ENCODE measurements at regions not wholly inside any gene's neighbourhood (a gene's known extent, or its start where the extent isn't known, plus 50 kb on each side); places are given as distances from the start of the nearest gene placed in this dataset.

DNA sequence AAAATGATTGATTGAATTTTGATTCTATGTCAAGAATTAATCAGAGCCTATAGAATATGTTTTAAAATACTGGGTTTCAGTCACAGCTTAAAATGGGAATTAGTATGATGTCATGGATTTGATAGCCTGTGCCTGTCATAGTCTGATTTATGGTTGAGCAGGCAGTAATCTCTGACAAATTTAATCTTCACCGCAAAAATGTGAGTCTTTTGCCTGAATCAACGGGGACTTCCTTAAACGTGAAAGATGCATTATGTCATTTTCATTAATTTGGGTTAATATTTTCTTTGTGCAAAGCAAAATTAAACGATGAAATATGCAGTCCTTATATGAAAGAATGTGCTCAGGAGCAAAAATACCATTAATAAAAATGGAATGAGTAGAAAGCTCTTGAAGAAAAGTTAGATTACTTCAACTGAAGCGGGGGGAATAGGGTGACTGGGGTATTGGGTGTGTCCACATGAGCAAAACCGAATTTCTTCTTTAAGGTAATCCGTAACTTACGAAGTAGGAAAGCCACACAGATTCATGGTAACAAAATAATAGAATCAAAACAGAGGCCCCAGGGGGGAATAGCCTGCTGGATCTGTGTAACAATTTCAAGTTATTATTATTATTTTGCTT is 339.6 kb upstream of the NOX3 start:
- Histone ChIP-seq H4K20me1 (ENCODE audit: control insufficient read depth, extremely low read depth, insufficient read depth, low read length) (no peaks in the 10 kb centered on the region), H2AFZ (ENCODE audit: control insufficient read depth, low read length) (no peak overlapping the region), H3K4me3 (ENCODE audit: control insufficient read depth in 2 of 3, extremely low read depth in 1 of 3, insufficient read depth in 2 of 3, low read depth in 1 of 3, low read length in 3 of 3) (no peak overlapping the region), H3K4me2 (ENCODE audit: control insufficient read depth, extremely low read depth, insufficient read depth, low read depth, low read length) (no peak overlapping the region), H3K4me1 (ENCODE audit: control insufficient read depth, extremely low read depth, insufficient read depth, low read length) (no peaks in the 10 kb centered on the region), H3K79me2 (ENCODE audit: control insufficient read depth, insufficient read depth, low read length) (no peaks in the 10 kb centered on the region), H3K9me1 (ENCODE audit: control insufficient read depth, extremely low read depth, insufficient read depth, low read length) (no peaks in the 10 kb centered on the region), H3K27me3 (ENCODE audit: control insufficient read depth, extremely low read depth, insufficient read depth, low read length) (no peaks in the 10 kb centered on the region), H3K9ac (ENCODE audit: control insufficient read depth, extremely low read depth, insufficient read depth, low read length) (no peak overlapping the region), H3K9me3 (ENCODE audit: control insufficient read depth, low read depth, low read length) (no peaks in the 10 kb centered on the region), H3K36me3 (ENCODE audit: control insufficient read depth in 2 of 2, extremely low read depth in 1 of 2, insufficient read depth in 2 of 2, low read length in 2 of 2) (no peaks in the 10 kb centered on the region), H3K27ac (ENCODE audit: control insufficient read depth, insufficient read depth, low read length) (no peak overlapping the region)
- DNase-seq (ENCODE audit: low read depth, low spot score) (no peak), FAIRE-seq (no peak)
- TF ChIP-seq CTCF (optimal IDR thresholded peaks at IDR 0.05 in 1 of 3, IDR thresholded peaks at IDR 0.05 in 1 of 3, conservative IDR thresholded peaks at IDR 0.05 in 1 of 3; ENCODE audit: extremely low read depth in 1 of 3, insufficient read depth in 2 of 3, low read length in 3 of 3) (no peak), EZH2 (IDR thresholded peaks at IDR 0.05; ENCODE audit: low read length) (no peak)
- dilution Hi-C loops (cut with MboI; ENCODE audit: extremely low pct_ligation_motif_present, low sequenced_read_pairs), result no loop called here

GRCh38 chr6:155791891-155792290 is 336.3 kb upstream of the NOX3 start:
- no peak overlapping the region for H3K4me2 ChIP-seq (ENCODE audit: control insufficient read depth, extremely low read depth, insufficient read depth, low read depth, low read length)
- no peak for DNase-seq (ENCODE audit: low read depth, low spot score)
- dilution Hi-C loops (cut with MboI; ENCODE audit: extremely low pct_ligation_motif_present, low sequenced_read_pairs), result no loop called here
- no peak for TF ChIP-seq EZH2 (IDR thresholded peaks at IDR 0.05; ENCODE audit: low read length)
- TF ChIP-seq CTCF (optimal IDR thresholded peaks at IDR 0.05 in 1 of 3, IDR thresholded peaks at IDR 0.05 in 1 of 3, conservative IDR thresholded peaks at IDR 0.05 in 1 of 3; ENCODE audit: extremely low read depth in 1 of 3, insufficient read depth in 2 of 3, low read length in 3 of 3), result no peak
- H3K79me2 ChIP-seq (ENCODE audit: control insufficient read depth, insufficient read depth, low read length), result no peaks in the 10 kb centered on the region
- no peaks in the 10 kb centered on the region for H3K36me3 ChIP-seq (ENCODE audit: control insufficient read depth in 2 of 2, extremely low read depth in 1 of 2, insufficient read depth in 2 of 2, low read length in 2 of 2)
- H2AFZ ChIP-seq (ENCODE audit: control insufficient read depth, low read length), result no peak overlapping the region
- H4K20me1 ChIP-seq (ENCODE audit: control insufficient read depth, extremely low read depth, insufficient read depth, low read length), result no peaks in the 10 kb centered on the region
- no peaks in the 10 kb centered on the region for H3K9me1 ChIP-seq (ENCODE audit: control insufficient read depth, extremely low read depth, insufficient read depth, low read length)
- H3K4me3 ChIP-seq (ENCODE audit: control insufficient read depth in 2 of 3, extremely low read depth in 1 of 3, insufficient read depth in 2 of 3, low read depth in 1 of 3, low read length in 3 of 3), result no peak overlapping the region
- no peaks in the 10 kb centered on the region for H3K4me1 ChIP-seq (ENCODE audit: control insufficient read depth, extremely low read depth, insufficient read depth, low read length)
- no peaks in the 10 kb centered on the region for H3K9me3 ChIP-seq (ENCODE audit: control insufficient read depth, low read depth, low read length)
- no peaks in the 10 kb centered on the region for H3K27me3 ChIP-seq (ENCODE audit: control insufficient read depth, extremely low read depth, insufficient read depth, low read length)
- FAIRE-seq, result no peak
- no peak overlapping the region for H3K27ac ChIP-seq (ENCODE audit: control insufficient read depth, insufficient read depth, low read length)
- H3K9ac ChIP-seq (ENCODE audit: control insufficient read depth, extremely low read depth, insufficient read depth, low read length), result no peak overlapping the region

All from keratinocyte (primary cell).